GM04503 (cell line): ENCODE measurements at regions not wholly inside any gene's neighbourhood (a gene's known extent, or its start where the extent isn't known, plus 50 kb on each side); places are given as distances from the start of the nearest gene placed in this dataset.
"Not testable (repeated sequence)": the region's sequence is repeated elsewhere in the genome, so short reads cannot be mapped to it uniquely, and the experiment has no call there.

Experiments
- DNase-seq: peaks from one replicate; pipeline ENCODE4 v3.0.0-alpha.2; 2012; ENCODE audit warnings: low read depth

- no peak for DNase-seq
These were observed 97.6 kb upstream of the SCAF11 start for GRCh38 chr12:46087916-46088439.

GRCh38 chr12:46084666-46085631, 94.6 kb upstream of the SCAF11 start:
- no peak for DNase-seq

- no peak for DNase-seq
These were observed 92.3 kb upstream of the SCAF11 start for GRCh38 chr12:46082490-46083200.

GRCh38 chr12:46073321-46073720, 82.9 kb upstream of the SCAF11 start:
- DNase-seq: peak; percentile 26

- DNase-seq: peak; percentile 29
These were observed 81.6 kb upstream of the SCAF11 start for GRCh38 chr12:46071769-46072624.

GRCh38 chr12:46071335-46071734, 81.0 kb upstream of the SCAF11 start:
- no peak for DNase-seq

- DNase-seq: no peak
These were observed 76.7 kb upstream of the SCAF11 start for GRCh38 chr12:46067094-46067493.

GRCh38 chr12:46065412-46066166, 75.2 kb upstream of the SCAF11 start:
- no peak for DNase-seq

- no peak for DNase-seq
These were observed 74.2 kb upstream of the SCAF11 start for GRCh38 chr12:46064548-46064947.

- not testable (repeated sequence) for DNase-seq
These were observed 68.3 kb upstream of the SCAF11 start for GRCh38 chr12:46058697-46059096.

- no peak for DNase-seq
These were observed 60.4 kb upstream of the SCAF11 start for GRCh38 chr12:46050805-46051204.

- no peak for DNase-seq
These were observed 59.3 kb upstream of the SCAF11 start for GRCh38 chr12:46049665-46050064.

GRCh38 chr12:46046436-46046835, 56.1 kb upstream of the SCAF11 start:
- no peak for DNase-seq

- DNase-seq: no peak
These were observed 53.7 kb upstream of the SCAF11 start for GRCh38 chr12:46043972-46044520.
